Glomerular visceral epithelial cell (primary cell): ENCODE measurements at regions not wholly inside any gene's neighbourhood (a gene's known extent, or its start where the extent isn't known, plus 50 kb on each side); places are given as distances from the start of the nearest gene placed in this dataset.
"Not testable (repeated sequence)": the region's sequence is repeated elsewhere in the genome, so short reads cannot be mapped to it uniquely, and the experiment has no call there.

Experiments
- DNase-seq: peaks from one replicate; pipeline ENCODE4 v3.0.0-alpha.2; 2016; ENCODE audit errors: extremely low spot score

DNA sequence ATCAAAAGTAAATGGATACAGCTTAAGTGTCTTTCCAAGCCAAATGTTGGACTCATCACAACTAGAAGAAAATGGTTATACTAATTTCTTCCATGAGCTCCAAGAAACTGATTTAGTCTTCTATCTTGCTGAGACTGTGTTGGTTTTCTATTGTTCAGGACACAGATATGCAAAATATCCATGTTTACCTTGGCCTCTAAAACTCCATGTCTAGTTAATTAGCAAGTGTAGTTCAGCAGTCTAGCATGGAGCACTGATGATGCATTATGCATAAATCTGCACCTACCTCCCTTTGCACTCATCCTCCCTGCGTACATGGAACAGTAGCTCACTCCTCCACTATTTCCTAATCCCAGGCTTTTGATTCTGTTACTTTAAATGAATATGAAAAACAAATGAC lies 731.4 kb upstream of the CHAC2 start:
- no peak for DNase-seq

DNA sequence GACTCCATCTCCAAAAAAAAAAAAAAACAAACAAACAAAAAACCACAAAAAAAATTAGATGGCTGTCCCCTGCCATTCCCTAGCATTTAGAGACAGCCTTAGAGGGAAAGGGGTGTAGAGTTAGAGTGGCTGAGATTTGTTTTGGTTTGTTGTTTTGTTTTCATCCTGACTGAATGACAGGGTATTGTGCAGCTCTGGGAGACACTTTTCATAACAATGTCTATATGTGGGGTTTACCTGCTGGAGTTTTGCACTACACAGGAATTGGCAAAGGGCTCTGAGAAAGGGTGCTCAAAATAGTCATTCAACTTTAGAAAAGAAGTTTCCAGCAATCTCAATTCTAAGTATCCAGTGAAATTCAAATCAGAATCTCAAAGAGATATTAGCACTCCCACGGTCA lies 732.5 kb upstream of the CHAC2 start:
- DNase-seq, result no peak

DNA sequence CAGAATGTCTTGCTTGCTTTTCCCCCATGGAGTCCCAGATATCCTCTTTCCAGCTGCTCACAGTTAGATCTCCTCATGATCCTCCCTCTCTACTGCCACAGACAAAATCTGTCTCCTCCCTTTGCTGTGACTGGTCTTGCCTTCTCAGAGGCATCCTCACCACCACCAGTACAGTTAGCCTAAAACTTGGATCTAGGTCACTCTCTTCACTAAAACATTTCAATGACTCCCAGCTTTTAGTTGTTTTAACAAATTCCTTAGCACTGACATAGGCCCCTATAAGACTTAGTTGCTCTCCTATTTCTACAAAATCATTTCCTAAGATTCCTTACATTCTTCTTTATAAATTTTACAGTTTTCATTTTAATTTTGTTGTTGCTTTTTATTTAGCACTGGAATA lies 734.2 kb upstream of the CHAC2 start:
- DNase-seq, result peak; percentile 1

DNA sequence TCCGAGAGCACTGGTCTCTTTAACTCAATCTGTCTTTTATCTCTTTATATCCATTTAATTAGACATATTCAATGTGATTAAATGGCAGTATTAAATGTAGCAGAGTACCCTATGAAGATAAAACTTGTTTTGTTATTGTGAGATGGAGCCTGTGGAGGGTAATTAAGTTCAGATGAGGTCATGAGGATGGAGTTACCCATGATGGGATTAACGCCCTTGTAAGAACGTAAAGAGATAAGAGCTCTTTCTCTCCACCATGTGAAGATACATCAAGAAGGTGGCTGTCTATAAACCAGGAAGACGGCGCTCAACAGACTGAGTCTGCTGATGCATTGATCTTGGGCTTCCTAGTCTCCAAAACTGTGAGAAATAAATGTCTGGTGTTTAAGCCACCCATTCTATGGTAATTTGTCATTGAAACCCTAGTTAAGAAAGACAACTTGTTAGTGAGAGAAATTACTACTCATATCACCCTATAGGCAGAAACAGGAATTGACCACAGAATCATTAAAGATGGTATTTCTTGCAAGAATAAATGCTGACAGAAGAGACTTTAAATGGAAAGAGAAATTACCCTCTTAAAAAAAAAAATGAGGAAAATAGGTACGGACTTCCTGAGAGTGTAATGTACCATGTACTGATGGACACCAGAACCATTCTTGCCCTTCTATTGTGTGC lies 738.7 kb upstream of the CHAC2 start:
- no peak for DNase-seq

DNA sequence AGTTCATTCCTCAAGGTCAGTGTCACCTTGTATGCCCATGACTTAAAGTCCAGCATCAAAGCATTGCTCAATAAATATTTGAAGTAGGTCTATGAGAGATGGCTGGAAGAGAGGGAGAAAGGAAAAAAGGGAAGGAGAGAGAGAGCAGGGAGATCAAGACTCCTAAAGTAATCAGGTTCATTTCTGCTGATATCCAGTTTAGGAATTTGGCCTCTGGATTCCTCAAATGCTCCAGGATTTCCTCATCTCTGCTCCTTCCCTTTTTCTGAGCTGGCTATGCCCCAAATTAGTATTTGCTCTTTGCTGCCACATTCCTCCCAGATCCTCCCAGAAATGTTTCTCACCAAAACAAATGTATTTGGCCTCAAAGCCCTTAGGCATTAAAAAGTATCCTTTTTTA lies 739.4 kb upstream of the CHAC2 start:
- DNase-seq, result no peak

DNA sequence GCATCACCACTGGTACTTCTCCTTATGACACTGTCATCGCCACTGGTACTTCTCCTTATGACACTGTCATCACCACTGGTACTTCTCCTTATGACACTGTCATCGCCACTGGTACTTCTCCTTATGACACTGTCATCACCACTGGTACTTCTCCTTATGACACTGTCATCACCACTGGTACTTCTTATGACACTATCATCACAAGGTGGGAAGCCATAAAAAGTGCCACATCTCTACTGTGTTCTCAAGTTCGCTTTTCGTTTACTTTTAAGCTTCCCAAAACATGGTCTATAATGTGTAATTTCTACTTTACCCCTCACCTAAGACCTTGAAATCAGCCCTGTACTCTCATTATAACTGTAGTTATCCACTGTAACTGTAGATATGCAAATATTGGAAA lies 745.4 kb upstream of the CHAC2 start:
- DNase-seq, result not testable (repeated sequence)

DNA sequence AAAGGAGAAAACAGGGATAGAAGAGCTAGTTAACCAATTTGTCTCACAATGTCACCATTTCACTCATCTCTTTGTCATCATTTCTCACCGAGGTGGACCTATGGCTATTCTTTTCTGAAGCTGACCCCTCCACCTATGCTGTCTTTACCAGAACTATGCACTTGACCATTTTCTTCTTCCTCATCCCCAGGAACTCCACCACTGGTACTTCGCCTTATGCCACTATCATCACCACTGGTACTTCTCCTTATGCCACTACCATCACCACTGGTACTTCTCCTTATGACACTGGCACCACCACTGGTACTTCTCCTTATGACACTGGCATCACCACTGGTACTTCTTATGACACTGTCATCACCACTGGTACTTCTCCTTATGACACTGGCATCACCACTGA lies 745.8 kb upstream of the CHAC2 start:
- no peak for DNase-seq

DNA sequence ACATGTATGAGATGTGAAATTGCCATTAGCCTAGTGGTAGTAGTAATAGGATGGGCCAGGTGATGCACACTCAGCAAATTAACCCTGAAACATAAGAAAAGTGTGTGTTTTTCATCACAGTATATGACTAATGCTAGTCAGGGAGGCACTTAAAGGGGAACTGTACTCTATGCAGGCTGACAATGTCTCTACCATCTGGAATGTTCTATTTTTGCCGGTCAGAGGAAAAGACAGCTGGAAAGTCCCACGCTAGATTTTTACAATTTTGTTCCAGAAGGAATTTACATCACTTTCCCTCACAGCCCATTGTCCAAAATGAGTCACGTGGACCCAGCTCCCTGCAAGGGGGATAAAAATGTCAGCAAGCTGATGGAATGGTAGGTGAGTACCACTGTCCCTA lies 746.3 kb upstream of the CHAC2 start:
- DNase-seq, result peak; percentile 2

DNA sequence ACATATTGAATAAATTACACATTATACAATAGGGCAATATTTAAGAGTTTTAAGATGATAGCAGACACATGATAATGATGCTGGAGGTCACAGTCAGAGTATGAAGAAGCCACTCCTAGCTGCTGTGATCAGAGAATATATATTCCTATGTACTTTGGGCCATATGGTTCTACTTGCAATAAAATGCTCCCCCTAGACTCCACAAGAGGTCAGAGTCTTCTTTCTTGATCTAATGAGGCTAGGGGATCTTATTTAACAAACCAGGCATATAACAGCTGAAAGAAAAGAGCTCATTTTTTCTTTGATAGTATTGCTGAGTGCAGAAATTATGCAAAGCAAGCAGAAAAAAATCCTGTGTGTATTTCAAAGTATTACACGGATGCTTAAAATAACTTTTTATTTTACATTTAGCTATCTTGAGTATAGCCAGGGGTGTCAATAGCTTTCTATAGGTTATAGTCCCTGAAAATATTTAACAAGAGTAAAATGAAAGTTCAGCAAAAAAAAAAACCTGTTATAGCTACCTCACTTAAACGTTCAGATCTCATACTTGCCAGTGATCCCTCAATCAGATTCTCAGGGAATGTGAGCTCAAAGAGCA lies 748.7 kb upstream of the CHAC2 start:
- DNase-seq, result peak; percentile 17

DNA sequence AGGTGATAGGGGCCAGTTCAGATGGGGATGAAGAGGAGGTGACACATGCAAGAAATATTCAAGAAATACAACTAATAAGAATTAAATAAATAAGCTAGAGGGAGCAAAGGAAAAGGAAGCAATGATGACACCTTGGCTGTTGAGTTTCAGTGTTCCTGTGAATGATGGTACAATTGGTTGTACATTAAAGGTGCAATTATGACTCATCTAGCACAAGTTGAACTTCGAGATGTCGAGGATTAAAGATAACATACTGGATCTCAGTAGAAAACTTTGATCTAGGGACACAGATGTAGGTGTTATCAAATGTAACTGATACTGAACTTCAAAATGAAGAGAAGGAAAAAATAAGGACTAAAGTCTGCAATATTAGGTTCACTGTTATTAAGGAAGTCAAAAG lies 760.6 kb upstream of the CHAC2 start:
- no peak for DNase-seq

DNA sequence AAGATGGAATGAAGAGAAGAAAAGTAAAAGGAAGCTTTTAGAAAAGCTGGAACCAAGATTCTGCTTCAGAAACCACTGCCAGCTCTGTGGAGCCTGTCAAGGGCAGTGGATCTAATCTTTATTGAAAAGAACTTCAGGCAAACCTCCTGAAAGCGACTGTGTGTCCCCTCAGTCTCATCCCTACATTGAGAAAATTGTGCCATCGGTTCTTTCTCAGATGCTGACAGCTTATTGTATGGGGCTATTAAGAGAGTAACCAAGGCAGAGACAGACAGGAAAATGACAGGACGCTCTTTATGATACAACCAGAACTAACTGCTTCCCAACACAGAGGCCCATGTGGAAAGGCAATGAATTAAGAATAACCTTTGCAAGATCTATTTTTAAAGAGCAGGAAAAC lies 763.2 kb upstream of the CHAC2 start:
- DNase-seq, result no peak

DNA sequence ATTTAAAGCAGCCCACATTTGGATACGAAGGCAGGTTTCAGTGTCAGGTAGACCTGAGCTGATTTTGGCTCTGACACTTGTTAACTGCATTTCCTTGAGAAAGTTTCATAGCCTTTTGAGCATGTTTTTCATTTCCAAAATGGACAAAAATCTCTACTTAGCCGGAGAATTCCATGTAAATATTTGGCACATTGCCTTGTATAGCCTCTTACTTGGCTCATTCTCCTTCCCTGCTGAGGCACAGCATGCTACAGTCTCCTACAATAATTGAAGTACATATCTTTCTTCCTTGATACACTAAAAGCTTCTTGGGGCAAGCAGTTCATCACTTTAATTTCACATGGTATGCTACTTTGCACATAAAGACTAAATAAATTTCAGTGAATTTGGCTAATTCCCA lies 772.2 kb upstream of the CHAC2 start:
- no peak for DNase-seq

DNA sequence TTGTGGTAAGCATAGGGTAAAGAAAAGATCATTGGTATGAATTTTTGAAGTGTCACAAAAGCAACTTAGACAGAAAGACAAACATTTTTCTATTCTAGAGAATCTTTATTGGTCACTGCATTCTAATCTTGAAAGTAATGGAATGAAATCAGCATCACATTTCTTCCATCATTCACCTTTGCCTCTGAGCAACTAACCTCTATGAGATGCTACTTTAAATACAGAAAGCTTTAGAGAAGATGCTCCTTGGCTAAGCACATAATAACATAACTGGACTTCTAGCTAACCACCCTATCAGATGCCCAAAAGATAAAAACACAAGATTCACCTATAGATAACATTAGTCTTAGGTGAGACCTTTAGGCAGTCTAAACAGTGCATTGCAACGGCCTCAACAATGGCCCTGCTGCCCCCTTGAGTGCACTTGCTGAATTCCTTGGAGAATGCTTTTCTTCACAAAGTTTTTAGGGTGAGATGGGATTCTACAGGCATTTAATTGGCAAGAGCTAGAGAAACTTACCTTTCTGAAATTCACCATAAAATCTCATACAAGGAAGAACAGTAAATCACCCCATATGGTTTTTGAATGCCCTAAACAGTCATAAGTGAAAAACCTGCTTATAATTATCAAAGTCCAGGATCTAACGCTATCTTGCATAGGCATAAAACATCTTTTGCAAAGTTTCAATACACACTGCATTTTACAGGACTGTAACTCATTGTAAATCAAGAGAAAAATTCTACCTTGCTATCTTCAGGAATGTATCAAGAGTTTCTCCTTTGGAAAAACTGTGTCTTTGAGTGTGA lies 791.3 kb upstream of the CHAC2 start:
- no peak for DNase-seq

DNA sequence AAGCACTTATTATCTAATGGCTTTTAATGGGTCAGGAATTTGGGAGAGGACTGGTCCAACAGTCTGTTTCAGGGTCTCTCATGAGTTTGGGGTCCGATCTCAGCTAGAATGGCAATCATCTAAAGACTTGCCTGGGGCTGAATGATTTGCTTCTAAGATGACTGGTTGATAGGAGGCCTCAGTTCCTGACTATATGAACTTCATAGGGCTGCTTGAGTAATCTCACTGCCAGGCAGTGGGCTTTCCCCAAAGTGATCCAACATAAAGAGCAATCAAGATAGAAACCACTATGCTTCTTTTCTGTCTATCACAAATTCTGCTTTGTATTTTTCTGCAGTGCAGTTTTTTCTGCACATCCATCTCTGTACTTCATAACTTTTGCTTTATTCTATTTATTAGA lies 793.5 kb upstream of the CHAC2 start:
- DNase-seq, result no peak

DNA sequence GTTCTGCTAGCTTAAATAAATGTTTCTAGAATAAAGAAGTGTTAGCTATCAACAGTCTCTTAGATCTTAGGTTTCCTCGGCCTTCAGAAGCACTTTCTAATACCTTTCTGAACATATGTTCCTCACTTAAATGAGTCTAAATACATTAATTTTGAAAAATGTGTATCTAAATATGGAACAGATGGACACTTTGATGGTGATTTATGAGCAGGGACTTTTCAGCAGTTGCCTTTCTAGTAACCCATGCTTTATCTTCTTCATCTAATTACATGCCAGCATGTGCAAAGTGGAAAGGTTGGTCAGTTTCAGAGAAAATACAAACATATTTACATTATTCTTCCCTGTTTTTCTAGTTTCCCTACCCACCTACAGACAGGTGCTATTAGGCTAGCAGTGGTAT lies 797.0 kb upstream of the CHAC2 start:
- no peak for DNase-seq

DNA sequence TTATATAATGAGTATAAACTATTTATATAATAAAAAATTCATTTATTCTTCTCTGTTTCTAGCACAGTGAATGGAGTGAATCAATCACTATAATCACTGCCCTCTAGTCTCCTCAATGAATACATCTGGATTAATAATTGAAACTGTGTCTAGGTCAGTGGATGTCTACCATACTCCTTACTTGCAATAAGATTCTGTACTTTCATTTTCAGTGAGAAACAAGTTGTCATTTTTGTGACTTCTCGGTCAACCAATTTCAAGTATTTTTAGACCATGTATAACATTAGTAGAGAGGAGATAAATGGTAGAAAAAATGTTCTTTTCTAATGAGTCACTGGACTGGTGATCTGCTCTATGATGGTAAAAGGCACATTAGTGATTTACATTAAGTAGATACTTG lies 799.6 kb upstream of the CHAC2 start:
- no peak for DNase-seq

DNA sequence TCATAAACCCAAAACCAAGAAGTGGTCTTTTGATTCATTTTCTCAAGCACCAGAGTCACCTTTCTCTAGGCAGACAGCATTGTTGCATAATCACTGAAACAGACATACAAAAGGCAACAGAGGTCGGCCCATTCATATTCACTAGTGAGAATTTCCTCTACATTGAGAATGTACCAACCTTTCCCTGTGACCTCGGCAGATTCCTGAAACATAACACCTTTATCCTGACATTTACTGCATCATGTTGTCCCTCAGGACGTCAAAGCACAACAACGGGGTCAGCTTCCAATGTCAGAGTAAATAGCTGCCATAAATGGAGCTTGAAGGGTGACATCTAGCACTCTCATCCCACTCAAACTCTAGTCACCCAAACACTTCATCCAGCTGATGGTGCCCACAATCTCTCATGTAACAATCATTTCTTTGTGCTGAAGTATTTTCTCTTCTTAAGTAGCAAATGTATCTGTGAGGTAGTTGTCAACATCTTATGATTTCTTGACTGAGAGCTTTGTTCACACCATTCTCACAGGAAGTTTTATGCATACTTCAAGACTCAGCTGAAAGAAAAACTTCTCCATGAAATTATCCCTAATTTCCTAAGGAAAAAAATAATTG lies 802.6 kb upstream of the CHAC2 start:
- DNase-seq, result no peak

DNA sequence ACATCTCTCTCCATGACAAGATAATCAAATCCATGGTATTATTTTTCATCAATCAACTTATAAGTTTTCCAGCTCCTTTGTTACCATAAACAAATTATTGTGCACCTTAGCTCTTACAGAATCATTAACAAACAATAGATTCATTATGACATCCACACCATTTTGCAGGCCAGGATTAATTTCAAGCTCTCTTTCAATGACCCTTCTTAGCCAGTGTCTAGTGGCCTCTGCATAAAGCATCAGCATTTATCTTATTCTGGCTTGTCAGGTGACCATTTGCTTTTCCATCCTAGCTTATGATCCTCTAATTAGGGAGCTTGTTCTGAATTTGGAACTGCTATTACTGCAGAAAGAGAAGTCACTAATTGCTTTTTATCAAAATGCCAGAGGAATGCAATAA lies 806.2 kb upstream of the CHAC2 start:
- DNase-seq, result no peak

DNA sequence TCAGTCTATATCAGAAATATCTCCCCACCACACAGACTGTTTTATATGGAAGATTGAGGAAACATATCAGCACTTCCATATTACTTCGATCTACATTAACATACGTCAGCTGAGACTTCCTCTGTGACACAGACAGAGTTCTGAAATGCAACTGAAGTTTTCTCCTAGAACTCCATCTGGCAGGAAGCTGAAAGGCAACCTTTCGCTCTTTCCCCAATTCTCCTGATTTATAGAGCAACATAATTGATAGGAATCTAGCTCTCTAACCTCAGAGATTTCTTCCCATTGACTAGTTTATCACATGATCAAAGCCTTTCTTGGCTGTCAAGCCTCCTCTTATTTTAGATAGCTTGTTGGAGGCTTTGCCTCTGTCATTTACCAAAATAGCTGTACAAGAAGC lies 806.7 kb upstream of the CHAC2 start:
- no peak for DNase-seq

DNA sequence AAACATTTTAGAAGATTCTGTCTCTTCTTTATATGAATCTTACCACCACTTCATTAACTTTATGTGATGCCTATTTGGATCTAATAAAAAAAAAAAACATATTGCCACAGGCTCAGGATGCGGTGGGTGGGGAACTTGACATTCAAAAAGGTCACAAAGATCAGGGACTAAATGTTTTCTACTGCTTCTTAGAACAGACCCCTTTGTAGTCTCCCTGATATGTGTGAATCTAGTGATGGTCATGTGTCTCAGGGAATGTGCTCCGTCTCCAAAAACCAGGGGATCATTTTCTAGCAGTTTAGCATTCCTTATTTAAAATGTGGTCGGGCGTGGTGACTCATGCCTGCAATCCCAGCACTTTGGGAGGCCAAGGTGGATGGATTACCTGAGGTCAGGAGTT lies 807.8 kb upstream of the CHAC2 start:
- DNase-seq, result no peak

DNA sequence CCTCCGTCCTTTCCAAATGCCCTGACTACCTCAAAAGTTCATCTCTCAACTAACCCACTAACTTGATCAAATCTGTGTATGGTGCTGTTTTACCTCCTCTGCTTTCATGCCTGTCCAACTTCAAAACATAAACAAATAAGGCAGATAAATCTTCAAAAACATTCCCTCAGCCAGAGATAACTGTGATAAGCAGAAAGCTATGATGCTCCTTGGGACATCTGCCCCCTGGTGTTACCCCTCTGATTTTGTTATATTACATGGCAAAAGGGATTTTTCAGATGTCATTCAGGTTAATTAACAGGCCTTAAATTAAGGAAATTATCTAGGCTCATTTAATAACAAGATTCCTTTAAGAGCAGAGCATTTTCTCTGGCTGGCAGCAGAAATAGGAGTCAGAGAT lies 810.8 kb upstream of the CHAC2 start:
- no peak for DNase-seq

DNA sequence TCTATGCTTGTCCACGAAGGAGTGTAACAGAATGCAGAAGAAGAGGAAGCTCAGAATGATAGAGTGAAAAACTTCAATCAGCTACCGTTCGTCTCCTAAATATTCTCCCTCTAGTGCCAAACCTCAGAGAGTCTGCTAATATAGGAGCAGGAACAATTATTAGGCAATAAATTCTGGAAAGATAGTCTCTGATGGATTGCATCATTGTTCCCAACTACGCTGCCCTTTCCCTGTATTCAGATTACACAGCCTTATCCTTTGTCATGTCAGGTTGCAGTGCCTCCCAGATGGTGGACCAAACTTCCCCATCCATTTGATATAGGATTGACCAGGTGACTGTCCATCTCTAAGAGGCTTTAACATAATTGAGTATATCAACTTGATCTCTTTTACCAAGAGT lies 811.5 kb upstream of the CHAC2 start:
- DNase-seq, result no peak

DNA sequence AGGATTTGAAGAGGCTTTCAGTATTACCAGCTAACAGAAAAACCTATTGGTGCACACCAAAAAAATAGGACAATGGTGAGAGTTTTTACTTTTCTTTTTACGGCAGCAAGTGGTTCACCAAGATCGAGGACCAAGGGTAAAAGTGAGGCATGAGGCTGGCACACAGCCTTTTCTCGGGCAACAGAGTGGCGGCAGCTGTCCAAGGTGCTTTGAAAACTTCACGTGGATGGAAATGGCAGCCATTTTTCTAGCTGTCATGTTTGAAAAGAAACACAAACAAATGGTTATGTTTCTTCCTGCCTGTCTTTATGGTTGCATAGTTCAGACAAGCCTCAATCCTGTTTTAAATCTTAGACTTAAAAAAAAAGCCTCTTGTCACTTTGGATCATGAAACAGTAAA lies 812.5 kb upstream of the CHAC2 start:
- DNase-seq, result no peak
